ENCODE measurements at regions not wholly inside any gene's neighbourhood (a gene's known extent, or its start where the extent isn't known, plus 50 kb on each side); places are given as distances from the start of the nearest gene placed in this dataset.

- DNase-seq (ENCODE audit: low read depth in 2 of 2): no peak
Measured at GRCh38 chr4:124566030-124566429, 146.5 kb downstream of the ANKRD50 start.

DNA sequence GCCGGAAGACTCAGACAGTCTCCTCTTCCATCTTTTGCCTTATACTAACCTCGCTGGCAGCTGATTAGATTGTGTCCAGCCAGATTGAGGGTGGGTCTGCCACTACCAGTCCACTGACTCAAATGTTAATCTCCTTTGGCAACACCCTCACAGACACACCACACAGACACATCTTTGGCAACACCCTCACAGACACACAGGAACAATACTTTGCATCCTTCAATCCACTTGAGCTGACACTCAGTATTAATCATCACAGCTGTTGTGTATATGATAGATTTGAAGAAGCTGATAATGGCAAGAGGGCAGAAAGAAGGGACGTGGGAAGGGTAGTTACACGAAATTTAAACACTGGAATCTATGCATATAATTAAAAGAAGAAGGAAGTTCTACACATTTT, 139.5 kb downstream of the ANKRD50 start:
- peak in 1 of 2 donors; percentile 7 for DNase-seq (ENCODE audit: low read depth in 2 of 2)

DNA sequence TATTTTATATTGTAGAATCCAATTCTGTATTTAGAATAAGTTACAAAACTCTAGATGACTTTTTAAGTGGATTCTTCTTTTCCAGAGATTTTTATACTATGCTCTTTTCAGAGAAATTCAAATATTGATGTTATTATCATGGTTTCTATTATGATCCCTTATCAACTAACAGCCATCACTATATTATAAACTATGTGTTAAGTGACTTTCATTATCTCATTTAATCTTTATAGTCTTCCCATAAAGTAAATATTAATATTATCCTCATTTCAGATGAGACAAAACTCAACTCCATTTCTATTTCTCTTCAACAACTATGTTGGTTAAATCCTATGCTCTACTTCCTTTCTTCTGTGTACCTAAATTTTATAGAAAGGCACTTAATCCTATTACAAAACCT, 132.6 kb downstream of the ANKRD50 start:
- DNase-seq (ENCODE audit: low read depth in 2 of 2): no peak

GRCh38 chr4:124583797-124584196, 128.7 kb downstream of the ANKRD50 start:
- DNase-seq (ENCODE audit: low read depth in 2 of 2): no peak

DNA sequence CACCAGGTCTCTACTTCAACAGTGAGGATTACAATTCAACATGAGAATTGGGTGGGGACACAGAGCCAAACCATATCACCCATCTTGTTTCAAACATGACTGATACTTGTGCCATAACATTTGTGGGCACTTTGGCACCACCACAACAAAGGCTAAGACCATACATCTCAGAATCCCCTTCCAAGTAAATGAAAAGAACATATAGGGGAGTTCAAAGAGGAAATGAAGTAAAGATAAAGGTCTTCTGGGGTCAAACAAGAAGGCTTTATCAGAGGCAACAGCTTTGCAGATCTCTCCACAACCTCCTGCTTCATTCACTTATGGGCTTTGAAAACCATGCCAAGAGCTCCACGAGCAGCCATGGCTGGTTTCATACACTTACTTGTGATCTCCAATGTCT, 122.7 kb downstream of the ANKRD50 start:
- DNase-seq (ENCODE audit: low read depth in 2 of 2): no peak

DNA sequence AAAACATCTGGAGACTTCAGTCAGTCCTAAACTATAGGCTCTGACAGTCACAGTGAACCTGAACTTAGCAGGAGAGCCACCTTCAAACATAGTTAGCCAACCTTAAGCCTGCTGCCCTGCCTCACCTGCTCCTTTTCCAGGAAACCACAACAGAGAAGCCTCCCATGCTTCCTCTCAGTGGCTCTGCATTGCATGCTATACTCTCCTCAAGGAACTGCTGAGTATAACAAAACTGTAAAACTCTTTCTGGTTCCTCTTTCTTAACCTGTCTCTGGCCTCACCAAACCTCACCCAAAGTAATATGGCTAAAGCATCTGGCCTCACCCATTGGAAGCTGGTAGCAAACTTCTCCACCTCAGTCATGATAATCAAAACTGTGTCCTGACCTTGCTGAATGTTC, 122.1 kb downstream of the ANKRD50 start:
- no peak for DNase-seq (ENCODE audit: low read depth in 2 of 2)

GRCh38 chr4:124591637-124592036, 120.9 kb downstream of the ANKRD50 start:
- no peak for DNase-seq (ENCODE audit: low read depth in 2 of 2)

- no peak for DNase-seq (ENCODE audit: low read depth in 2 of 2)
Measured at GRCh38 chr4:124593494-124593893, 119.0 kb downstream of the ANKRD50 start.

GRCh38 chr4:124594945-124595344, 117.6 kb downstream of the ANKRD50 start:
- DNase-seq (ENCODE audit: low read depth in 2 of 2): no peak

- no peak for DNase-seq (ENCODE audit: low read depth in 2 of 2)
Measured at GRCh38 chr4:124596816-124597215, 115.7 kb downstream of the ANKRD50 start.

- DNase-seq (ENCODE audit: low read depth in 2 of 2): no peak
Measured at GRCh38 chr4:124610211-124610610, 102.3 kb downstream of the ANKRD50 start.
